ENCODE measurements at regions not wholly inside any gene's neighbourhood (a gene's known extent, or its start where the extent isn't known, plus 50 kb on each side); places are given as distances from the start of the nearest gene placed in this dataset.

DNA sequence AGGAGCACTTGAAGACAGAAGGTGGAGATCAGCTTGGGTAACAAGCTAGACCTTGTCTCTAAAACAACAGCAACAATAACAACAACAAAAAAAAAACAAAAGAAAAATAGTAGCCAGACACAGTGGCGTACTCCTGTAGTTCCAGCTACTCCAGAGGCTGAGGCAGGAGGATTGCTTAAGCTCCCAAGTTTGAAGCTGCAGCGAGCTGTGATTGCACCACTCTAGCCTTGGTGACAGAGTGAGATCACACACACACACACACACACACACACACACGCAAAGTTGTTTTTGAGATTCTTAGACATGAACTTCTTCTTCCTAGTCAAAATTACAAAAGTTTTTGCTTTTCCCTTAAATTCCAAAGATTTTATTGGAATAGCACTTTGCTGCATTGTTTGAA lies 93.0 kb upstream of the IGSF10 start:
- H3K4me3 ChIP-seq (ENCODE audit: low read depth, low read length) = no peak overlapping the region
- peak; percentile 40 for DNase-seq (ENCODE audit: low read depth)
- no peak for TF ChIP-seq CTCF (IDR thresholded peaks at IDR 0.05; ENCODE audit: insufficient read depth, low read length)

DNA sequence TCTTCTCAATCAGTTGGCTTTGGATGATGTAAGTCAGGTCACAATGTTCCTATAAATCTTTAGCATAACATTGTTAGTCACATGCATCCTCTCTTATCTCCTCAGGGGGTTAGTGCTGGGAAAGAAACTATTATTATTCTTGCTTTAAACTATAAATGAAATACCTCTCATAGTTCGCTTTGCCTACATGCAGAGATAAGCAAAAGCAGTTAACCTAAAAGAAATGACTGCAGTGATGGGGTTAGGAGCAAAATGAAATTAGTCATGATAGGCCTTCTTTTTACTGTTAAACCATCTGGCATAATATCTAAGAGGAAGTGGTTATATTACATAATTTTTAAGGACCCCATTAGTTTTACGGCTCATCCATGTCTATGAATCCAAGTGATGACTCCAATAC lies 91.7 kb upstream of the IGSF10 start:
- H3K4me3 ChIP-seq (ENCODE audit: low read depth, low read length) = no peak overlapping the region
- DNase-seq (ENCODE audit: low read depth) = peak; percentile 70

DNA sequence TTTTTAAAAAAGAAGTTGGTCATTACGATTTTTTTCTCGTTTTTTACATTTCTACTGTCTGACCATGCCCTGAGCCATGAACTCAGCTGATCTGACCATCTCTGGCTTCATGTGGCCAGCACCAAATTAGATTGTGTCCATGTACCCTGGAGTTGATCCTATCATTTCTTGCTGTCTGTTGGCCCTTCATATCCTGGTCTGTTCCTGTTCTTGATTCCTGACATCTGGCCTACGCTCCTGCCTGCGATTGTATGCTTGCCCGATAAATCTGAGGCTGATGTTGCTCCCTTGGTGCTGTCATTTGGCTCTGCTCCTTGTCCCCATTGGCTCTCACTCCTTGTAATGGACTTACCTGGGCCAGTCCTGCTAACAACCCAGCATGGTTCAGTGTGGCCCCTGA lies 89.8 kb upstream of the IGSF10 start:
- no peak for TF ChIP-seq CTCF (IDR thresholded peaks at IDR 0.05; ENCODE audit: insufficient read depth, low read length)
- no peak for DNase-seq (ENCODE audit: low read depth)
- H3K4me3 ChIP-seq (ENCODE audit: low read depth, low read length) = no peak overlapping the region

More for the DNA sequence above, 91.7 kb upstream of the IGSF10 start:
- no peak for TF ChIP-seq CTCF (IDR thresholded peaks at IDR 0.05; ENCODE audit: insufficient read depth, low read length)

DNA sequence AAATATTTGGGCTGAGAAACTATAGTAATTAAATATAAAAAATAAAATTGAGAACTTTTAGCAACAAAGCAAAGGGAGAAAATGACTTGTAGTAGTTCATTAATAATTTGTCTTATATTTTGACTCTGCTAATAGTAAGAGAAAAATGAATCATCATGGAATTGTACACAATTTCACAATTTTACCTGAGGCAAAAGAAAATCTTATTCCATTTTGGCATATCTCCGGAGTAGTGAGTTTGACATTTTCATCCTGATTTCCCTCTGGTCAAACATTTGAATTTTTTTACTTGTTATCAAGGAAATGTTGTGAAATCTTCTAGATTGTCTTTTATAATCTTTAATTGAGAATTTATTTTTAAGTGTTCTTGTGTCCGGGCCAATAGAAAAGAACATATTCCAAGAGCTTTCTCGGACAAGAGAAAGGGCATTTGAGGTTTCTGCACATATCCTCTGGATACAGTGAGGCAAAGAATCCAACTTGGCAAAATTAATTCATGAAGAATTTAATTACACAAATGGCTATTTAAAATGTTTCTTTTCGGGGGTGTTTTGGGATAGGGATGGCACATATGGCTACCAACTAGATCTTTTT lies 89.3 kb upstream of the IGSF10 start:
- no peak overlapping the region for H3K4me3 ChIP-seq (ENCODE audit: low read depth, low read length)
- TF ChIP-seq CTCF (IDR thresholded peaks at IDR 0.05; ENCODE audit: insufficient read depth, low read length) = no peak
- peak; percentile 60 for DNase-seq (ENCODE audit: low read depth)

DNA sequence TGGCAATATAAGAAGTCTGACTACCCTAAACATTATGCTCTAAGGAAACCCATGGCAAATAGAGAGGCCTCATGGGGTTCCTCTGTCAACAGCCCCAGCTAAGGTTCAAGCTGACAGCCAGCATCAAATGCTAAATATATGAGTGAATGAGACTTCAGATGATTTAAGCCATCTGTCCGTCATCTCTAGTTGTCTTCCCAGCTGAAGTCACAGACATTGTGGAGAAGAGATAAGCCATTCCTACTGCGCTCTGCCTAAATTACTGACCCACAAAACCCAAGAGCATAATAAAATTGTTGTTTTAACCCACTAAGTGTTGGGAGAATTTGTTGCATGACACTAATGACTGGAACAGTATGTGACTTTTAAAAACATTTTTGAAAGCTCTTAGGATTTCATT lies 87.3 kb upstream of the IGSF10 start:
- H3K4me3 ChIP-seq (ENCODE audit: low read depth, low read length) = no peak overlapping the region
- DNase-seq (ENCODE audit: low read depth) = no peak
- no peak for TF ChIP-seq CTCF (IDR thresholded peaks at IDR 0.05; ENCODE audit: insufficient read depth, low read length)

- no peak for DNase-seq (ENCODE audit: low read depth)
- TF ChIP-seq CTCF (IDR thresholded peaks at IDR 0.05; ENCODE audit: insufficient read depth, low read length) = no peak
These were observed 83.3 kb upstream of the IGSF10 start for GRCh38 chr3:151544164-151544548.

DNA sequence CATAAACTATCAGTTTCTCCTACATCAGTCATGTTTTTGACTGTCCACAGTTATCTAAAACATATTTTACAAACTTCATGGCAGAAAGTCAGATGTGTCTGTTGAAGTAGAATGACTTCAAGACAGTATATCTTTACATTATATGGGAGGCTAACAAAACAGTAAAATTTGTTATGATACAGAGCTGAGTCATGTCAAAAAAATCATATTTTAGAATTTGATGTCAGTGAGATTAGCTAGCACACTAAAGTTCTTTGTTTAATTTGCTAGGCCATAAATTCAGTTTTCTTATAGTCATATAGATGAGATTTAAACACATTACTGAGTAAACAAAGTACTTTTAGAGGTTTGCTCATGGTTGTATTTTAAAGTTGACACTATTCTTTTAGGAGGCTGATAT lies 80.3 kb upstream of the IGSF10 start:
- no peak overlapping the region for H3K4me3 ChIP-seq (ENCODE audit: low read depth, low read length)
- no peak for DNase-seq (ENCODE audit: low read depth)
- no peak for TF ChIP-seq CTCF (IDR thresholded peaks at IDR 0.05; ENCODE audit: insufficient read depth, low read length)

More at GRCh38 chr3:151544164-151544548, 83.3 kb upstream of the IGSF10 start:
- no peak overlapping the region for H3K4me3 ChIP-seq (ENCODE audit: low read depth, low read length)
